GM18517 (cell line): ENCODE measurements at regions not wholly inside any gene's neighbourhood (a gene's known extent, or its start where the extent isn't known, plus 50 kb on each side); places are given as distances from the start of the nearest gene placed in this dataset.

Source experiments
- ATAC-seq: cut with Tn5 transposase; IDR thresholded peaks from one replicate; pipeline ENCODE4 v1.9.1; 2021; ENCODE audit warnings: mild to moderate bottlenecking, moderate library complexity; ENCODE audit not compliant: unreplicated experiment

- no peak for ATAC-seq
Measured at GRCh38 chr13:95445131-95445530, 107.4 kb upstream of the CLDN10 start.

DNA sequence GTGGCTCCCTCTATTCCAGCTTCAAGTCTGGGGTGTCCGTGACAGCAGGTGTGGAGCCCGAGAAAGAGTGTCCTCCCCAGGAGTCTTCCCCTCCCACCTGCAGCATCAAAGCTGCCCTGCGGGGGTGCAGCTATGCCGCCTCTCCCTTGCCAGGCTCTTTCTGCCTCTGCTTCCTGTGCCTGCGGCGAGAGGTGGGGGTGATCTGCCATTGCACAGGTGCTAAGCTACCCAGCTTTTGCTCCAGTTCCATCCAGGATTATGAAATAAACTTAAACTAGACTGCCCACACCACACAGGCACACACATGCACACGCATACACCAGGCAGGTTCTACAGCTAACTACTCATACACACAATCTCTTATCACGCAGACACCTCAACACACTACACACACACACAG is 104.7 kb upstream of the CLDN10 start:
- no peak for ATAC-seq

GRCh38 chr13:95451656-95452055 is 100.9 kb upstream of the CLDN10 start:
- no peak for ATAC-seq

DNA sequence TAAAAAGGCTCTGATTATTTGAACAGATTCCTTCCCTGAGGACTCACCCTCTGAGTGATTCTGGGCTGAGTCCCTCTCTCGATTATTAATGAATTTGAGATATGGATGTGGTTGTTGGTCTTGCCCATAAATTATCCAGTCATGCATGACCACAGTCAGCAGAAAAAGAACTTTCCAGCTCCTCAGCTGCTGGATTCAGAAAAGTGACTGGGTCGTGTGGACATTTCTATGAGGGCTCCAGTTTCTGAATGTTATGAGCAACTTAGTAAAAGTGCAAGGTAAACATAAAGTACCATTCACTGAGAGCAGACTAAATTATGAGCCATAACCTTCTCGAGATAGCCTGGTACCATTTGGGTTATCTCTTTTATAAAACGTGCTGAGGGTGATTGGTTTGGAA is 100.1 kb upstream of the CLDN10 start:
- no peak for ATAC-seq

DNA sequence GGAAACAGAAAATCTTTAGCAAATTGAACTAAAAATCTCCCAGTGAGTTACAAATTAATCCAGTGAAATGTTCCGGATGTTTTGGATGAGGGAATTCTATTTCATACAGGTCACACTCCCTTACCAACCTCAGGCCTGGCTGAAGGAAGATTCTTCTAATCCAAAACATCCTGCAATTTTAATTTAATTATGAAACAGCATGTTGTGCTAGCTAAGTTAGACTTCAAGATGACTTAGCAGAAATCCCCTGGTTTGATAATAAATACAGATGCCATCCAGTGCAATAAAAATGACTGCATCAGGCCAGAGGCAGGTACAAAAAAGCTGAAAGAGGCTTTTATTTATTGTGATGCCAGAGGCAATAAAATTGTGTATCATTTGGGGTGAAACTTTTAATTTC is 96.7 kb upstream of the CLDN10 start:
- no peak for ATAC-seq

GRCh38 chr13:95456815-95457214 is 95.7 kb upstream of the CLDN10 start:
- peak; percentile 4 for ATAC-seq

- ATAC-seq = peak; percentile 99
Measured at GRCh38 chr13:95457294-95457693, 95.2 kb upstream of the CLDN10 start.

- ATAC-seq = no peak
Measured at GRCh38 chr13:95462801-95463200, 89.7 kb upstream of the CLDN10 start.

GRCh38 chr13:95463531-95463930 is 89.0 kb upstream of the CLDN10 start:
- ATAC-seq = no peak

DNA sequence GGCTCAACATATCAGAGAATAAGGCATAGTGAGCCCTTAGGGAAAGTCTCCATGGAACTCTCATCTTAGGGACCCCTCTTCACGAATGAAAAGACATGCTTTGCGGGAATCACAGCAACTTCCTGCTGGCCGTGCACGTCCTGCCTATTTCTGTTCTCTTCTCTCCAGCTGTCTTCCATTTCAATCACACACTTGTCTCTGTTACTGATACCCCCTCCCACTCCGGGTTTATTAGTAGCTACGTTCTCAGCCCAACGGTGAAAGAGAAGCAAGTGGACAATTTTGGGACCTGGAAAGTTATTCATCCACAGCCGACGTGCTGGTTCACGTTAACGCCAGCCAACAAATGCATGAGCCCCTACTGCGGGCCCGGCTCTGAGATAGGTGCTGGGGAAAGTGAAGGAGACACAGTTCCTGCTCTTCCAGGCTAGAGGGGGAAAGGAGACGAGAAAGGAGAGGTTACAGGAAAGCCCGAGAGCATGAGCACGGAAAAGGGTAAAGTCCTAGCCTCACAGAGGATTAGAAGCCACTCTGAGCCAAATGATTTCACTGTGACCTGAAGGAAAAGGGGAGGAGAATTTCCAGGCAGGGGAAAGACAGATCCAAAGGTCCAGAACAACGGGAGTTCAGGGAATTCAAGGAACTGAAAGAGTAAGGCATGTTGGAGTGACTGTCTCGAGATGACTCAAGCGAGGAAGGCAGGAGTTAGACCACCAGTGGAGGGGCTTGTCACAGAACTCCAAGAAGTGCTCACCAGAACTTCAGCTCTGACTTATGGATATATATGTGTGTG is 81.8 kb upstream of the CLDN10 start:
- no peak for ATAC-seq

DNA sequence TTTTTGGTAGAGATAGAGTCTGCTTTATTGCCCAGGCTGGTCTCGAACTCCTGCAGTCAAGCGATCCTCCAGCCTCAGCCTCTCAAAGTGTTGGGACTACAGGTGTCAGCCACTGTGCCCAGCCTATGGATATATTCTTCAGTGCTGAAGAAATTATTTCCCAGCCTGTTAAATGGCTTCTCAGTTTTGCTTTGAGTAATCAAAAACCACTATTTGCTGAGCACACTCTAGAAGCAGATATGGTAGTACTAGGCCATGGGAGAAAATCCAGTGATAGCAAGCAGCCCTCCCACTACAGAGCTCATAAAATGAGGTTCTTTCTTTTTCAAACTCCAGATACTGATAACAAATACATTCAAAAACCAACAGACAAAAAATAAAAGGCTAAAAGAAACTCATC is 80.6 kb upstream of the CLDN10 start:
- no peak for ATAC-seq

GRCh38 chr13:95474992-95475391 is 77.5 kb upstream of the CLDN10 start:
- no peak for ATAC-seq

- ATAC-seq = no peak
Measured at GRCh38 chr13:95477187-95477586, 75.3 kb upstream of the CLDN10 start.

GRCh38 chr13:95479731-95480130 is 72.8 kb upstream of the CLDN10 start:
- ATAC-seq = no peak

DNA sequence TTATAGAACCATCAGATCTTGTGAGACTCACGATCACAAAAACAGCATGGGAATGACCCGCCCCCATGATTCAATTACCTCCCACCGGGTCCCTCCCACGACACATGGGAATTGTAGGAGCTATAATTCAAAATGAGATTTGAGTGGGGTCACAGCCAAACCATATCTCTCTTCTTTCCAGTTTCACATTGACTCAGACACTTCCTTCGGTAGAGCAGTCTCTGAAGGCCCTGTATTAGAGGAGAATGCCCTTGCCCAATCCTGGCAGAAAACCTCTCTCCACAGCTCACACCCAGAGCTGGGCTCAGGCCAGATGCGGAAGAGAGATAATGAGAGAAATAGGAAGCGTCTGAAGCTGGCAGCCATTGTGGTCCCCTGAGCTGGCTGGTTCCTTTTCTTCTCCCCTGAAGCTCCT is 72.4 kb upstream of the CLDN10 start:
- ATAC-seq = peak; percentile 51

- no peak for ATAC-seq
Measured at GRCh38 chr13:95480791-95481780, 71.4 kb upstream of the CLDN10 start.

GRCh38 chr13:95484052-95484451 is 68.5 kb upstream of the CLDN10 start:
- ATAC-seq = no peak

GRCh38 chr13:95485045-95485517 is 67.4 kb upstream of the CLDN10 start:
- no peak for ATAC-seq

GRCh38 chr13:95485518-95486144 is 66.9 kb upstream of the CLDN10 start:
- no peak for ATAC-seq

GRCh38 chr13:95492044-95492801 is 60.3 kb upstream of the CLDN10 start:
- no peak for ATAC-seq
